Peyer's patch (tissue), 4 donors: ENCODE measurements at regions not wholly inside any gene's neighbourhood (a gene's known extent, or its start where the extent isn't known, plus 50 kb on each side); places are given as distances from the start of the nearest gene placed in this dataset.
A peak's percentile ranks its signal among the peaks of the same experiment; 100 is the strongest.

Experiments
- DNase-seq, 3 donors: peaks; one replicate each; pipeline ENCODE4 v3.0.0-alpha.2; 2017 to 2019
- H3K27ac ChIP-seq, 4 donors: fragments of 200-600 bp; sonication (generic); one replicate each; pipeline ENCODE4 v1.5.1; 2016 to 2019
- H3K27me3 ChIP-seq, 2 donors: fragments of 200-600 bp; sonication (generic); one replicate each; pipeline ENCODE4 v1.5.1; 2019
- H3K36me3 ChIP-seq, 3 donors: fragments of 200-600 bp; sonication (generic); one replicate each; pipeline ENCODE4 v1.5.1; 2016 to 2019
- H3K4me1 ChIP-seq, 4 donors: fragments of 200-600 bp; sonication (generic); one replicate each; pipeline ENCODE4 v1.5.1; 2016 to 2019
- H3K4me3 ChIP-seq, 4 donors: fragments of 200-600 bp; sonication (generic); 1 replicate in 3 of 4; 2 replicates in 1 of 4; pipeline ENCODE4 v1.5.1; 2016 to 2019; ENCODE audit warnings: mild to moderate bottlenecking in 1 of 4
- H3K9me3 ChIP-seq, 4 donors: fragments of 200-600 bp; sonication (generic); one replicate each; pipeline ENCODE4 v1.5.1; 2016 to 2019; ENCODE audit warnings: mild to moderate bottlenecking in 1 of 4
- CTCF ChIP-seq, 6 experiments: fragments of 450-650 bp in 4 of 6; fragments of 200-600 bp in 2 of 6; sonication (generic) in 1 of 6; IDR thresholded peaks; one replicate each; pipeline ENCODE4 v1.5.1; 2017 to 2019; ENCODE audit warnings: antibody characterized with exemption in 6 of 6, mild to moderate bottlenecking in 3 of 6, moderate library complexity in 1 of 6
- POLR2A ChIP-seq, 2 donors: fragments of 450-650 bp; IDR thresholded peaks; one replicate each; pipeline ENCODE4 v1.5.1; 2017; ENCODE audit warnings: antibody characterized with exemption in 2 of 2, mild to moderate bottlenecking in 2 of 2, moderate library complexity in 2 of 2

GRCh38 chr20:58153121-58153520 lies 75.3 kb downstream of the ANKRD60 start:
- H3K36me3 ChIP-seq, result no peaks in the 10 kb centered on the region
- H3K4me3 ChIP-seq, result no peak overlapping the region
- H3K4me1 ChIP-seq, result no peaks in the 10 kb centered on the region
- DNase-seq, result peak in 1 of 3 donors; percentile 5
- H3K27ac ChIP-seq, result no peak overlapping the region
- TF ChIP-seq CTCF (IDR thresholded peaks at IDR 0.05), result no peak
- TF ChIP-seq POLR2A (IDR thresholded peaks at IDR 0.05), result no peak
- H3K27me3 ChIP-seq, result no peaks in the 10 kb centered on the region
- no peaks in the 10 kb centered on the region for H3K9me3 ChIP-seq

GRCh38 chr20:58150772-58151171 lies 77.7 kb downstream of the ANKRD60 start:
- TF ChIP-seq CTCF (IDR thresholded peaks at IDR 0.05), result no peak
- no peak for TF ChIP-seq POLR2A (IDR thresholded peaks at IDR 0.05)
- no peaks in the 10 kb centered on the region for H3K36me3 ChIP-seq
- H3K4me1 ChIP-seq, result no peaks in the 10 kb centered on the region
- H3K4me3 ChIP-seq, result no peak overlapping the region
- H3K9me3 ChIP-seq, result no peaks in the 10 kb centered on the region
- DNase-seq, result peak in 1 of 3 donors; percentile 57
- no peaks in the 10 kb centered on the region for H3K27me3 ChIP-seq
- no peak overlapping the region for H3K27ac ChIP-seq

- Histone ChIP-seq H3K36me3 (no peaks in the 10 kb centered on the region), H3K27me3 (no peaks in the 10 kb centered on the region), H3K4me3 (no peak overlapping the region), H3K4me1 (no peaks in the 10 kb centered on the region), H3K9me3 (no peaks in the 10 kb centered on the region), H3K27ac (no peak overlapping the region)
- no peak for DNase-seq
- no peak for TF ChIP-seq CTCF (IDR thresholded peaks at IDR 0.05)
- no peak for TF ChIP-seq POLR2A (IDR thresholded peaks at IDR 0.05)
Observed at GRCh38 chr20:58149437-58150091, 78.9 kb downstream of the ANKRD60 start.

GRCh38 chr20:58148891-58149290 lies 79.6 kb downstream of the ANKRD60 start:
- H3K27ac ChIP-seq, result no peak overlapping the region
- no peak for DNase-seq
- TF ChIP-seq POLR2A (IDR thresholded peaks at IDR 0.05) (no peak), CTCF (IDR thresholded peaks at IDR 0.05) (no peak)
- no peaks in the 10 kb centered on the region for H3K36me3 ChIP-seq
- H3K4me1 ChIP-seq, result no peaks in the 10 kb centered on the region
- H3K9me3 ChIP-seq, result no peaks in the 10 kb centered on the region
- H3K27me3 ChIP-seq, result no peaks in the 10 kb centered on the region
- no peak overlapping the region for H3K4me3 ChIP-seq

- H3K4me3 ChIP-seq, result no peak overlapping the region
- TF ChIP-seq CTCF (IDR thresholded peaks at IDR 0.05) (no peak), POLR2A (IDR thresholded peaks at IDR 0.05) (no peak)
- H3K9me3 ChIP-seq, result no peaks in the 10 kb centered on the region
- DNase-seq, result peak in 1 of 3 donors; percentile 36
- no peak overlapping the region for H3K27ac ChIP-seq
- no peaks in the 10 kb centered on the region for H3K4me1 ChIP-seq
- H3K27me3 ChIP-seq, result no peaks in the 10 kb centered on the region
- no peaks in the 10 kb centered on the region for H3K36me3 ChIP-seq
Observed at GRCh38 chr20:58147628-58148370, 80.7 kb downstream of the ANKRD60 start.
